GM12872 (cell line): ENCODE measurements at regions not wholly inside any gene's neighbourhood (a gene's known extent, or its start where the extent isn't known, plus 50 kb on each side); places are given as distances from the start of the nearest gene placed in this dataset.

Experiments
- CTCF ChIP-seq: IDR thresholded peaks from 3 replicates; pipeline ENCODE4 v1.5.1; 2011; ENCODE audit warnings: low read depth, mild to moderate bottlenecking, low read length, moderate library complexity; ENCODE audit not compliant: insufficient read depth

- no peak for TF ChIP-seq CTCF
Measured at GRCh38 chr3:102136183-102136582, 286.9 kb downstream of the NFKBIZ start.

GRCh38 chr3:102140116-102140515 is 290.8 kb downstream of the NFKBIZ start:
- TF ChIP-seq CTCF, result no peak

GRCh38 chr3:102141096-102141927 is 292.0 kb downstream of the NFKBIZ start:
- no peak for TF ChIP-seq CTCF

GRCh38 chr3:102141928-102142239 is 292.6 kb downstream of the NFKBIZ start:
- TF ChIP-seq CTCF, result no peak

- no peak for TF ChIP-seq CTCF
Measured at GRCh38 chr3:102142379-102143060, 292.3 kb upstream of the ZPLD1 start.

GRCh38 chr3:102143536-102143935 is 291.3 kb upstream of the ZPLD1 start:
- no peak for TF ChIP-seq CTCF

GRCh38 chr3:102144063-102144462 is 290.8 kb upstream of the ZPLD1 start:
- TF ChIP-seq CTCF, result no peak
